ENCODE measurements at regions not wholly inside any gene's neighbourhood (a gene's known extent, or its start where the extent isn't known, plus 50 kb on each side); places are given as distances from the start of the nearest gene placed in this dataset.

DNA sequence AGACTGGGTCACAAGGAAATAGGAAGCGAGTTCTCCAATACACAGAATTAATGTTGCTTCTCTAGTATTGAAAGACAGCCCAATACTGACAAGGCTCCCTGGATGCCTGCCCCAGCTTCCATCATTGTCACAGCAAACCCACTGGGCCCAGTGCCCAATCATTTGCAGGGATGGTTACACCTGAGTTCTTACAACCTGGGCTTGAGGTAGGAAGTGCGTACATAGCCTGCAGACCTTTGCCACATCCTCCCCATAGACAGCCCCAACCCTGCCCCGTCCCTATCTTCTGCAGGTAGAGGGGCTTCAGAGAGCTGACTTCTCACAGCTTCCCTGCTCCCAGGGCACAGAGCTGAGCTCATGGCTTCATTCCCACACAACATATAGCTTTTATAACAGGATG is 108.1 kb upstream of the UBL3 start:
- no peak overlapping the region for H2BK15ac ChIP-seq (ENCODE audit: low read length)
- TF ChIP-seq BACH1 (IDR thresholded peaks at IDR 0.05; ENCODE audit: low read length) (no peak), POU5F1 (IDR thresholded peaks at IDR 0.05; ENCODE audit: low read depth, low read length) (no peak), TAF7 (optimal IDR thresholded peaks at IDR 0.05; ENCODE audit: borderline replicate concordance, low read depth, low read length) (no peak), ASH2L (IDR thresholded peaks at IDR 0.05; ENCODE audit: low read length) (no peak)
- no peak overlapping the region for H4K5ac ChIP-seq (ENCODE audit: insufficient read length, low read depth, low read length)
- H3K4ac ChIP-seq (replicated peaks; ENCODE audit: insufficient read length, low read depth, low read length) = no peak overlapping the region
- no peak overlapping the region for H3K23ac ChIP-seq (ENCODE audit: insufficient read length)
- H3K79me1 ChIP-seq (ENCODE audit: low read depth, low read length) = no peaks in the 10 kb centered on the region
- H2BK20ac ChIP-seq (ENCODE audit: low read length) = no peak overlapping the region
- FAIRE-seq (no peak), DNase-seq (ENCODE audit: low read depth in 1 of 2, low spot score in 2 of 2) (no peak)
- no peaks in the 10 kb centered on the region for H3K9me3 ChIP-seq (ENCODE audit: insufficient read depth in 2 of 2, low read depth in 1 of 2, low read length in 1 of 2)
- H4K8ac ChIP-seq (ENCODE audit: extremely low read depth, insufficient read depth, low read length) = no peak overlapping the region
- peaks cover 0 to 18% (median 5%) of the 10 kb centered on the region in 4 experiments; a peak in 5 of 7 replicates for H3K4me1 ChIP-seq (replicated peaks in 1 of 4; ENCODE audit: control insufficient read depth in 3 of 4, insufficient read depth in 4 of 4, low read length in 3 of 4)
- 84% methylated on average over 3 of the region's 3 CpGs; no CpG with 5 or more reads in 1 of the 2 experiments for WGBS, 2 experiments (ENCODE audit: extremely low coverage in 1 of 2, insufficient coverage in 1 of 2, insufficient read length in 1 of 2, insufficient replicate concordance in 2 of 2, low coverage in 1 of 2, low lambda C conversion rate in 2 of 2, missing lambda C conversion rate in 1 of 2)
- H3K18ac ChIP-seq (ENCODE audit: extremely low read depth, low read length) = no peak overlapping the region; the same call in 1 of the 2 replicates
- H2BK120ac ChIP-seq (replicated peaks; ENCODE audit: low read depth, low read length) = no peak overlapping the region
- H3K4me2 ChIP-seq (ENCODE audit: insufficient read depth in 1 of 2, low read depth in 2 of 2, low read length in 2 of 2) = no peak overlapping the region; a peak in 1 of 4 replicates
- no peak overlapping the region for H2BK12ac ChIP-seq (ENCODE audit: low read depth, low read length)
- H3K27me3 ChIP-seq (replicated peaks in 1 of 4; ENCODE audit: control insufficient read depth in 3 of 4, extremely low read depth in 1 of 4, insufficient read depth in 3 of 4, low read length in 3 of 4) = peaks cover 0 to 5% (median 0%) of the 10 kb centered on the region in 4 experiments; a peak in 3 of 7 replicates
- H3K36me3 ChIP-seq (ENCODE audit: control insufficient read depth in 2 of 4, insufficient read depth in 4 of 4, low read length in 3 of 4) = no peaks in the 10 kb centered on the region
- no peak overlapping the region for H3K14ac ChIP-seq (ENCODE audit: insufficient read length)
- no peak overlapping the region for H2AK5ac ChIP-seq (ENCODE audit: low read depth, low read length)
- no peaks in the 10 kb centered on the region for H3K79me2 ChIP-seq (ENCODE audit: control insufficient read depth in 1 of 2, insufficient read depth in 2 of 2, low read length in 2 of 2)
- no peak overlapping the region for H3K56ac ChIP-seq (replicated peaks; ENCODE audit: insufficient read length, low read depth, low read length)
- no peaks in the 10 kb centered on the region for H3K23me2 ChIP-seq (ENCODE audit: low read depth, low read length)
- ChIA-PET CTCF (ENCODE audit: partially characterized antibody) (interaction anchor here (0.6 to 2.4 kb wide), 6 partner anchors 14 to 251 kb away, joined by 3 to 14 read pairs (median 3); no protein-coding TSS in a partner anchor), POLR2A (ENCODE audit: partially characterized antibody) (no interaction called here)
- H4K91ac ChIP-seq (replicated peaks; ENCODE audit: insufficient read length, low read length) = no peak overlapping the region
- H3K4me3 ChIP-seq (ENCODE audit: extremely low read depth in 1 of 4, insufficient read depth in 2 of 4, low read depth in 3 of 4, low read length in 4 of 4) = no peak overlapping the region
- no peaks in the 10 kb centered on the region for H4K20me1 ChIP-seq (replicated peaks in 1 of 2; ENCODE audit: control insufficient read depth in 1 of 2, insufficient read depth in 2 of 2, low read length in 2 of 2)
- no peak overlapping the region; the same call in 1 of the 2 replicates for H2BK5ac ChIP-seq (ENCODE audit: low read depth, low read length)
- H3K27ac ChIP-seq (ENCODE audit: low read depth, low read length) = no peak overlapping the region
- no peak overlapping the region for H3K9ac ChIP-seq (replicated peaks in 1 of 4; ENCODE audit: extremely low read depth in 1 of 4, low read depth in 3 of 4, low read length in 3 of 4)
- no peak overlapping the region for H2AFZ ChIP-seq (ENCODE audit: low read length)
